Kasumi-1 (cell line): ENCODE measurements at regions not wholly inside any gene's neighbourhood (a gene's known extent, or its start where the extent isn't known, plus 50 kb on each side); places are given as distances from the start of the nearest gene placed in this dataset.
A peak's percentile ranks its signal among the peaks of the same experiment; 100 is the strongest.

Experiments used
- DNase-seq, 2 experiments: peaks; one replicate each; lab custom pipeline; 2025; lab: John Stamatoyannopoulos, UW

GRCh38 chr6:145023116-145023726 lies 712.1 kb downstream of the EPM2A start:
- DNase-seq: no peak

DNA sequence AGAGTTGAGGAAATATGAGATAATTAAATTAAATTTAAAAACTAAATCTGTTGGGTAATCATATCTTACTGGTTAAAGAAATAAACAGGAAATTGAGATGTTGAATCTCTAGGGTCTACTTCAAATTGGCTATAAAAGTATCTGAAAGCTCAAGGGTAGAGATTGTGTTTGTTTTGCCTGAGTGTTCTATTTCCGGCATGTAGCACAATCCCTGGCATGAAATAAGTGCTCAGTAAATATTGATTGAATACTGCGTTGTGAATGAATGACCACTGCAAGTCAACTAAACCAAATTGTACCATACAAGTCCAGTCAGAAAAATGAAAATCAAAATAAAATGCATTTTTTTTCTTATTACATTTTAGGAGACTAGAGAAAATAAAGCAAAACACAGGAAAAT lies 709.8 kb downstream of the EPM2A start:
- DNase-seq: no peak

DNA sequence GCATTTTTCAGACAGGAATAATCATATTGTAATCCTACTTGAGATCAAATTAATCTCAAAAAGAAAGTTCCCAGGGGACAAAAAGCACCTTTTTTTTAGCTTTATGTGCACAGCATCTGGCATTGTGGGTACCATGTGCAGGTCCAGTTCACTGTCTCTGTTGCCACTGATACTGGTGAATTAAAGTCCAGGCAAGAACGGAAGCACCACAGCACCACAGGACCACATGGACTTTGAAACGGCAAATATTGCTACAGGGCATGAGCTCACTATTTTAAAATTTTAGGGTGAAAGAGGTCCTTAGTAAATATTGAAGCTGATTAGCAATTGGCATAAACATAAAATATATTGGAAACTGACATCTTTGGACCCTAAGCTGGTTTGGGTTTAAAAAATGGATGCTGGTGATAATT lies 709.0 kb downstream of the EPM2A start:
- DNase-seq: no peak

DNA sequence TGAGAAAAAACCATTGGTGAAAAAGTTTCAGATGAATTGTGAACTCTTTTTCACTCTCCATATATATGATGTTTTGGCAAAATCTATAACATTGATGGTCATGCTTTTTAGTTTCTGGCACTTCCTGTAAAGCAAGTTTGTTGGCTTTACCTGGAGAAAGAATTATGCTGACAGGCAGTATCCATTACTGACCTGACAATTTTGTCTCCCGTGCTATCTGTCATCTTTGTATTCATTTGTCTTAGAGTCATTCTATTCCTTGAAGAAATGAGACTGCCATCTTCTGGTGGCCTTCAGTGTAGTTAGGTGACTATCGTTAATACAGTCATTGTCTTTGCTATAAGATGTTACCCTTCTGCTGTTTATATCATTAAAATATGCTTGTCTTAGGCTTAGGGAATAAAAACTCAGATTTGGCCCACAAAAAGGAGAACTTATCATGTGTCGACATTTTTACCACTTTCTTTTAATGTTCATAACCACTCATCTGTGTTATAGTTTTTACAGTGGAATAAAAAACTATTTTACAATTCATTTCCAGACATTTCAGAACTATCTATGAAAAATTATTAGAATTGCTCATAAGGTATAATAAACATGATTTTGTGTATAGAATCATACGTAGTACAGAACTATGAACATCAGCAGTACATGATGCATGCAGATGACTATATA lies 707.0 kb downstream of the EPM2A start:
- DNase-seq: peak; percentile 51 to 78

DNA sequence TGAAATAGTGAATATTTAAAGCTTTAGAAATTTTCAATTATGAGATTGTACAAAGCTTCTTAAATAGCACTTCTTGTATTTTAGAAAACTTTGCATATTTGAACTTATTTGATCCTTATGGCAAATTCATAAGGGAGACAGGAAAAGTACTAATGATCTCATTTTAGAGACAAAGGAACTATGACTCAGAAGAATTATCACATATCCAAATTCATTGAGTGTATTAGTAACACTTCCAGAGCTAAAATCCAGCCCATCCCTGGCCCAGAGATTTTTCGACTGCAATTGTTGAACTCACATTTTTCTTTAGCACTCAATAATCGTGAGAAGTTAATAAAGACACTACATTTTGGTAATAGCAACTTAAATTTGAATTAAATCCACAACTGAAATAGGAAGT lies 704.3 kb downstream of the EPM2A start:
- DNase-seq: no peak

DNA sequence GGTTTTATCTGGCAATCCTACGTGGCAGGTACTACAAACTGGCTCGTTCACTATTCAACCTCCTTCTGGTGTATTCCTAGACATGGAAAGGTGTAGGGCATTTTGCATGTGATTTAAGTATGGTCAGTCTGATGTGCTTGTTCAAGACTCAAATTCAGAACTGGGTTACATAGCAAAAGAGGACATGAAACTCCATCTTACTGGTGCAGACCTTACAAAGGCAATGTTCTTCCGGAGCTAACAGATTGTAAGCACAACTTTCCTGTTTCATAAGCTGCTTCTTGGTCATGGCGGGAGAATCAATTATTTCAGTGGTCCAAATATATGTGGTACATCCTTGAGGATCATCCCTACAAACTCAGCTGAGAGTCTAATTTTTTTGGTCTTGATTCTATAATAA lies 703.4 kb downstream of the EPM2A start:
- DNase-seq: no peak

DNA sequence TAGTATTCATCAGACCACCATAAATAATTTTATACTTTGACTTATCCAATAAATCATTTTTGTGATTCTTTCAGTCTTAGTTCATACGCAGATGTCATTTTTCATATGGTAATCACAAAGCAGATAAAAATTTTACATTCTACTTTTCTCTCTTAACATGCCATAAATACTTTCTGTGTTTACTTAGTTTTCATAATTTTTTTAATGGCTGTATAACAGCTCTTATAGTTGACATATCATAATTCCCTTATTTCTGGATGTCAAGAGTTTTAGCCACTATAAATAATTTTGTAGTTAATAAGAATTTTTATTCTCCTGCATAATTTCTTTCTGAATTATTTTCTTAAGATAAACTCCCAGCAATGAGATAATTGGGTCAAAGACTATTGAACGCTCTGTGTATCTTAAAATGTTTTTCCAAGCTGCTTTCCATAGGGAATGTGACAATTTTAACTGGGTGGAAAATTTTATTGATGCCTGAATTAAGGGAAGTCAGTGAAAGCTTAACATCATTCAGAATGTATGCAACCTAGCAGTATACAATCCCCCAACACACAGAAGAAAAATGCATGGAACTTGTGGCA lies 702.7 kb downstream of the EPM2A start:
- no peak for DNase-seq

DNA sequence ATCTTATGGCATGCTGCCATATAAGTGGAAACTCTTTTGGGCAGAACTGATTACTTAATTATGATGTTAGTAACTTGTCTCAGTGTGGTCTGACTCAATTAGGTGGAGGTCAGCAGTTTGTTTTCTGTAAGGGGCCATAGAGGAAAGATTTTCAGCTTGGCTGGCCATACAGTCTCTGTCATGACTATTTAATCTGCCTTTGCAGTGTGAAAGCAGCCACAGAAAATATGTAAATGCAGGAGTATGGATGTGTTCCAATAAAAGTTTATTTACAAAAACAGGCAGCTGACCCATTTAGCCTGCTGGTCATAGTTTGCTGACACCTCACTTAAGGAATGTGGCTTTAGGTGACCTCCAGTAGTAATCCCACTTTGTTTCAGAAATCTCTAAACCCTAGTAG lies 700.7 kb downstream of the EPM2A start:
- no peak for DNase-seq

GRCh38 chr6:145036236-145036635 lies 699.1 kb downstream of the EPM2A start:
- DNase-seq: no peak

DNA sequence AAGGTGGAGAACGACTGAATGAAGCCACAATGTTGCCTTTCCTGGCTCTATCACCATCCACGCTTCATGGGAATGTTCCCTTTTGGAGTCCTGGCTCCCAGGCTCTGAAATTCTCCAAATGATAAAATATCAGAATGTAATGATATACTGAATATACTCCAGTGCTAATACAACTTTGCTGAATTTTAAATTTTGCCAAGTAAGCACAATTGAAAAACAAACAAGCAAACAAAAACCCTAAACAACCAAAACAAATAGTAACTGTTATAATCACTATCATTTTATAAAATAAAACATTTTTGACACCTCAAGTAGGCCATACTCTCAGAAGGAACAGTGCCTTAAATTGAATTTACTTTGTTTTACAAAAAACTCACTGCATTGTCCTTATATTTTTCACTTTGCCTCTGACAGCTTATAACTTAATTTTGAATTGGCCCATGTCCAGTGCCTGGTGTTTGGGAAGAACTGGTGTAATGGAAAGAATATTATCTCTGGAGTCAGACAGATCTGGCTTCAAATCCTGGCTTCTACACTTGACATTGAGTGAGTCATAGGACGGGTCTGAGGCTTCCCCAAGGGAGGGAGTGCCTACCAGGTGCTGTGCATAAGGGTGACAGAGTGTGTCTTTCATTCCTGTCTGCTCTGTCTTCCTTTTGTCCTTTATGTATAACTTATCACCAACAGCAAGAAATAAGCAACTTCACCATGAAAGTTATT lies 698.3 kb downstream of the EPM2A start:
- no peak for DNase-seq

GRCh38 chr6:145042559-145042958 lies 692.8 kb downstream of the EPM2A start:
- DNase-seq: no peak

- DNase-seq: no peak
Observed at GRCh38 chr6:145043926-145044500, 691.3 kb downstream of the EPM2A start.

DNA sequence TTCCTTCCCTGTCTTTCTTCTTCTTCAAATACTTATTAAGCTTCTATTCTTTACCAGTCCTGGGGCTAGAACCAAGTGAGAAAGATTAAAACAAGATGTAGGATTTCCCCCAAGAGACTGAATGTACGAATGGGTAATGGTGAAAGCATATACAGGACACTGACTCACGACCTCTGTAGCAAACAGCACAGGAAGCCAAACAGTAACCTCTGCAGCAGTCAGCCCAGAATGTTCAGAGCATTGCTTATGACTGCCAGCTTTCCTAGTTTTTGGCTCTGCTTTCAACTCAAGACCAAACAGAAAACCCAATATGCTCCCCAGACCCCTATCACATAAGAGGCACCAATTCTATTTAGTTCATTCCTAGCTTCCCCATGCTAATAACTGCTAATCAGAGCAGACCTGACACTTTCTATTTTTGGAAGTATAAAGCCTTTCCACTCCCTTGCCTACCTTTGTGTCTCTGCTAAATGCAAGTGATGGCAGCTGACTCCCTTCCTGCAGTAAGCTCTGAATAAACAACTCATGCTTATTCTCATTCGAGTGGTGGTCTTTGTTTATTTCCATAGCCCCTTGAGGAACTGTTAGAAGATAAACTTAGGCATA lies 690.6 kb downstream of the EPM2A start:
- DNase-seq: peak in 1 of 2 experiments; percentile 8

DNA sequence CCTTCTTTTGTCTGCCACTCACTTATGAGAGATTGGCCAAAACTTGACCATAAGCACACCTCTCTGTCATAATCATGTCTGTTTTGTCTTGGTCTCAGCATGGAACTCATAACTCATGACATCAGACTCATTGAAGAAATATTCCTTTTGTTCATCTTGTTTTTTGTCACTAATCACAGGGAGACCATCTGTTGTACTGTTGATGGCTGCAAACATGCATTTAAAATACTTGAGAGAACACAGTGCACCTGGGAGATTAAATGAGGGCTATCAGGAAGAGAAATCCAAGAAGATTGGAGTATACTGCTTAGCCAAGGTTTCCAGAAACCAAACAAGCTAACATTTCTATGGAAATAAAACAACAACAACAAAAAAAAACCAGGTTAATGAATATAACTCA lies 689.7 kb downstream of the EPM2A start:
- DNase-seq: no peak

- no peak for DNase-seq
Observed at GRCh38 chr6:145047891-145048290, 687.4 kb downstream of the EPM2A start.

GRCh38 chr6:145051661-145052060 lies 683.7 kb downstream of the EPM2A start:
- no peak for DNase-seq

DNA sequence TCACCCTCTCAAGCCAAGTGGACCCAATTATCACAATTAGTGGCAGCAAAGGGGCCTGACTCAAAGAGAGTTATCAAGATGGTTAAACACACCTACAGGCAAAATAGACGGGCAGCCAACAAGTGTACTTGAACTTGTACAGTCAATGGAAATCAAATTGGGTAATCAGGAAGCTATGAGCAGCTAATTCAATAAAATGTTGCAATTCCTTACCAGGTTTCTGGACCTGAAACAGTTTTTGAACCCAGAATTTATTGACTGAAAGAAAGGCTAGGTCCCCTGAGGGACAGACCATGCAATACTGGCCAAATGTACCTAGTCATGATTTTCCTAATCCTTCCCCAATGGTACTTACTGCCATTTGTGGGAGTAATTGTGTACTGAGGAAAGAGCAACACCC lies 679.8 kb downstream of the EPM2A start:
- DNase-seq: no peak

- DNase-seq: no peak
Observed at GRCh38 chr6:145060714-145061113, 674.6 kb downstream of the EPM2A start.

DNA sequence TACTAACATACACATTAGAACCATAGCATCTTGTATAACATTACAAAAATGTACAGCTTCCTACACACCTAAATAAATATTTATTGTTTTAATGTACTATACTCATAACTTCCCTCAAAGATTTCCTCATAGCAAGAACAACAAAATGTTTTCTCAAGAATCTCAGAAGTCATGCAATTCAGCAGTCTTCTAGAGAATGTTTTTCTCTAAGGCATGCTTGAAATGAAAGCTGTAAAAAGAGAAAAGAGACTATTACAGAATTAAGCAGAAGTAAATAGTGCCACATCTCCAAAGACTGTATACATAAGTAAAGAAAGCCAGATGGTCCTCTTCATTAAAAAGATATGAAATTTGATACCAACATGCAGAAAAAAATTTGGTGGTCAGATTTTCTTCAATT lies 672.2 kb downstream of the EPM2A start:
- DNase-seq: no peak

DNA sequence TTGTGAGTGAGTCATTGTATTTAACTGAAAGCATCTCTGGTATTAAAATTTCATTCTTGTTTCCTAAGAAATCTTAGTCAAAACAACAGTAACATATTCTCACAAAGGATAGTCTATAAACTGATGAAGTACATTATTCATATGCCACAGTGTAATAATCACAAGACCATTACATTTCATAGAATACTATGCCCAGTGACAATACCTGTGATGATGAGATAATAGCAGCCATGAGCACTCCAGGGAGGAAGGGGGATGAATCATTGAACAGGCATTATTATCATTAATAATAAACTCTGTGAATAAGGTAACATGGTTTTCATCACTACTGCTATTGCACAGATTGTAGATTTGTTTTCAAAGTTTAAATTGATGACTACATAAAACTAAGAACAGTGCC lies 667.9 kb downstream of the EPM2A start:
- DNase-seq: no peak

- no peak for DNase-seq
Observed at GRCh38 chr6:145068577-145068976, 666.7 kb downstream of the EPM2A start.

GRCh38 chr6:145069966-145070365 lies 665.4 kb downstream of the EPM2A start:
- no peak for DNase-seq
